ENCODE measurements at regions not wholly inside any gene's neighbourhood (a gene's known extent, or its start where the extent isn't known, plus 50 kb on each side); places are given as distances from the start of the nearest gene placed in this dataset.

GRCh38 chrX:106341823-106342222 lies 173.7 kb downstream of the PWWP3B start:
- TF ChIP-seq CTCF (IDR thresholded peaks at IDR 0.05 in 8 of 11, conservative IDR thresholded peaks at IDR 0.05 in 3 of 11) (no peak), POLR2AphosphoS5 (IDR thresholded peaks at IDR 0.05) (no peak), POLR2A (IDR thresholded peaks at IDR 0.05) (no peak)
